GM23248 (cell line): ENCODE measurements at regions not wholly inside any gene's neighbourhood (a gene's known extent, or its start where the extent isn't known, plus 50 kb on each side); places are given as distances from the start of the nearest gene placed in this dataset.

Experiments
- EZH2 ChIP-seq: fragments of 200-600 bp; sonication (generic); IDR thresholded peaks from 2 replicates; pipeline ENCODE4 v1.6.1; 2018; ENCODE audit warnings: antibody characterized with exemption, mild to moderate bottlenecking; ENCODE audit not compliant: insufficient read depth, poor library complexity, severe bottlenecking
- EZH2phosphoT487 ChIP-seq: fragments of 200-600 bp; sonication (generic); IDR thresholded peaks from 2 replicates; pipeline ENCODE4 v1.6.1; 2018; ENCODE audit warnings: antibody characterized with exemption, moderate library complexity, mild to moderate bottlenecking, low read depth; ENCODE audit not compliant: insufficient read depth

GRCh38 chr18:51751901-51752300 lies 554.4 kb upstream of the MEX3C start:
- no peak for TF ChIP-seq EZH2
- TF ChIP-seq EZH2phosphoT487, result no peak
